ENCODE measurements at regions not wholly inside any gene's neighbourhood (a gene's known extent, or its start where the extent isn't known, plus 50 kb on each side); places are given as distances from the start of the nearest gene placed in this dataset.
"Not testable (repeated sequence)": the region's sequence is repeated elsewhere in the genome, so short reads cannot be mapped to it uniquely, and the experiment has no call there.

DNA sequence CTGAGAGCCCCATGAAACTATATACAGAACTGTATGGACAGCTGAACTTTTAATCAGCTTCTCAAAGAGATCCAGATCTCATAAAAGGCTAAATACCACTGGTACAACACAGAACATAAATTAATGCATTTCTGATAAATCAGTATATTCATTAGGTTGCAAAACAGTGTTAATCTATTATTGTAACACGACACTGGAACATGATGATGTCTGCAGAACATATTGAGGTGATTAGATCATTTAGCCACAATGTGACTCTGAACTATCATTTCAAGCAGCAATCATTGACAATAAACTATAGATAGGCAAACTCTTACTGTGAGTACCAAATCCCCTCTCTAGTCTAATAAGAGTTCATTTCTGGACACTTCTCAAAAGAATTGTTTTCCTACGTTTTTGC lies 50.3 kb downstream of the GASK1B start:
- no peak for DNase-seq

- DNase-seq = no peak
Measured at GRCh38 chr4:158121161-158121579, 51.7 kb downstream of the GASK1B start.

GRCh38 chr4:158120645-158121151 lies 52.1 kb downstream of the GASK1B start:
- DNase-seq = not testable (repeated sequence)

DNA sequence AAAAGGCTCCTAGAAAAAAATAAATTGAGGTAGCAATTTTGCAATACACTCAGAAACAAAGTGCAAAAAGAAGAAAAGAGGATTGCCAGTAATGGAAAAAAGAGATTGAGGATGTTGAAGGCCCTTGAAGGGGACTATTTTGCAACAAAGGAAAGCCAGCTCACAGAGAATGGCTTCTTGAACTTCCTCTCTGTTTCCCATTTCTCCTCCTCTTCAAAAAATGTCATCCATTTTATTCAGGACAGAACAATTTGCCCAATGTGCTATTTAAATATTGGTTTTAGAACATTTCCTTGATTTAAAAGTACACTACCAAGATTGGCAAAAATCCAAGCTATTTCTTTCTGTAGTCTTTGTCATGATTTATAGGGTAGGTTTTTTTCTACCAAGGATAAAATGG lies 60.2 kb downstream of the GASK1B start:
- DNase-seq = no peak

- no peak for DNase-seq
Measured at GRCh38 chr4:158111241-158111640, 61.6 kb downstream of the GASK1B start.

- no peak for DNase-seq
Measured at GRCh38 chr4:158102904-158103303, 69.9 kb downstream of the GASK1B start.

- DNase-seq = no peak
Measured at GRCh38 chr4:158099686-158100085, 73.1 kb downstream of the GASK1B start.

DNA sequence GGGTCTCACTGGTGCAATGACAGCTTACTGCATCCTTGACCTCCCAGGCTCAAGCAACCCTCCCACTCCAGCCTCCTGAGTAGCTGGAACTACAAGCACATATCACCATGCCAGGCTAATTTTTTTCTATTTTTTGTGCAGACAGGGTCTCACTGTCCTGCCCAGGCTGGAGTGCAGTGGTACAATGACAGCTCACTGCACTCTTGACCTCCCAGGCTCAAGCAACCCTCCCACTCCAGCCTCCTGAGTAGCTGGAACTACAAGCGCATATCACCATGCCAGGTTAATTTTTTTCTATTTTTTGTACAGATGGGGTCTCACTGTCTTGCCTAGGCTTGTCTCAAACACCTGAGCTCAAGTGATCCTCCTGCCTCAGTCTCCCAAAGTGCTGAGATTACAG lies 74.0 kb downstream of the GASK1B start:
- no peak for DNase-seq

GRCh38 chr4:158094413-158095134 lies 78.3 kb downstream of the GASK1B start:
- DNase-seq = no peak

GRCh38 chr4:158090323-158090722 lies 82.5 kb downstream of the GASK1B start:
- DNase-seq = no peak

DNA sequence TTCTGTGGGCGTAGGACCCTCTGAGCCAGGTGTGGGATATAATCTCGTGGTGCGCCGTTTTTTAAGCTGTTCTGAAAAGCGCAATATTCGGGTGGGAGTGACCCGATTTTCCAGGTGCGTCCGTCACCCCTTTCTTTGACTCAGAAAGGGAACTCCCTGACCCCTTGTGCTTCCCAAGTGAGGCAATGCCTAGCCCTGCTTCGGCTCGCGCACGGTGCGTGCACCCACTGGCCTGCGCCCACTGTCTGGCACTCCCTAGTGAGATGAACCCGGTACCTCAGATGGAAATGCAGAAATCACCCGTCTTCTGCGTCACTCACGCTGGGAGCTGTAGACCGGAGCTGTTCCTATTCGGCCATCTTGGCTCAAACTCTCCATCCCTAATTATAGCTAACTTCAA lies 82.9 kb downstream of the GASK1B start:
- not testable (repeated sequence) for DNase-seq

- no peak for DNase-seq
Measured at GRCh38 chr4:158080354-158080753, 92.5 kb downstream of the GASK1B start.

GRCh38 chr4:158079661-158080060 lies 93.2 kb downstream of the GASK1B start:
- no peak for DNase-seq

GRCh38 chr4:158077835-158078234 lies 95.0 kb downstream of the GASK1B start:
- no peak for DNase-seq

DNA sequence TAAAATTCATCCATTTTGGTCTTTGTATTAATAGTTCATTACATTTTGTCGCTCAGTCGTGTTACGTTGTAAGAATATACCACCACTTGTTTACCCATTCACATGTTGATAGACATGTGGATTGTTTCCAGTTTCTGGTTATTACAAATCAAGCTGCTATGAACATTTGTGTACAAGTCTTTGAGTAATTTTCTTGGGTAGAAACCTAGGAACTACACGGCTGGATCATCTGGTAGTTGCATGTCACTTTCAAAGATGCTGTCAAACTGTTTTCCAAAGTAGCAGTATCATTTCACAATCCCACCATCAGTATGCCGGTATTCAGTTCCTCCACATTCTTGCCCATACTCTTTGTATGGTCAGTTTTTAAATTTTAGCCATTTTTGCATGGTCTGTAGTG lies 98.0 kb downstream of the GASK1B start:
- DNase-seq = no peak

DNA sequence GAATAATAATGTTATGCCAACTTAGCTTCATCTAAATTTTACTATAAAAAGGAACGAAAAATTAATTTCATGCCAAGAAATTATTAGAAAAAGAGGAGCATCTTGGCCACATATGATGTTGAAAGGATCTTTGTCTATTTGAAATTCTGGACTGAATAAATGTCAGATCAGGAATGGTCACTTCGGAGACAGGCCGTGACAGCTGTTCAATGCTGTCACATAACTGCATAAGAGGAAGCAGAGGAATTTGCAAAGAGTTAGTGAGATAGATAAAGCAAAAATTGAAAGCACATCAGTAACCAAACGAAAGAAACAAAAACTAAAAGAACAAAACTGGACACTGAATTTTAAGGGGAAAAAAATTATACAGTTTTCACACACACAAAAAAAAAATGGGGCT lies 100.9 kb downstream of the GASK1B start:
- no peak for DNase-seq

DNA sequence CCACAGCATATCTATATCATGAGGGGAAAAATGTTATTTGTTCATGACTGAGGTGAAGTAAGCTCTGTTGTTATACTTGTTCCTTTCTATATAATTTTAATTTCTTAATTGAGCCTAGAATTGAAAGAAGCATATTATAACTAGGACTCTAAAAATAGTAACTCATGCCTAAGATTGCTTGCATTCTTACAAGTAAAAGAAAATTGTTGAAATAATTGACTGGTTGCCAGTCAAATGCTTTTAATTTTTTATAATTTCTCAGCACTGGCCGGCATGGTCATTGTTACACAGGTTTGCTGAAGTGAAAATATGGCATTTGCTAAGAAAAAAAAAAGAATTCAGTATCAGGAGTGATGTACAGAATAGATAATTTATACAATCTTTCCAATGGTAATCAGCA lies 104.8 kb downstream of the GASK1B start:
- no peak for DNase-seq

- no peak for DNase-seq
Measured at GRCh38 chr4:158067646-158068045, 105.2 kb downstream of the GASK1B start.

- DNase-seq = no peak
Measured at GRCh38 chr4:158065603-158066002, 107.2 kb downstream of the GASK1B start.

DNA sequence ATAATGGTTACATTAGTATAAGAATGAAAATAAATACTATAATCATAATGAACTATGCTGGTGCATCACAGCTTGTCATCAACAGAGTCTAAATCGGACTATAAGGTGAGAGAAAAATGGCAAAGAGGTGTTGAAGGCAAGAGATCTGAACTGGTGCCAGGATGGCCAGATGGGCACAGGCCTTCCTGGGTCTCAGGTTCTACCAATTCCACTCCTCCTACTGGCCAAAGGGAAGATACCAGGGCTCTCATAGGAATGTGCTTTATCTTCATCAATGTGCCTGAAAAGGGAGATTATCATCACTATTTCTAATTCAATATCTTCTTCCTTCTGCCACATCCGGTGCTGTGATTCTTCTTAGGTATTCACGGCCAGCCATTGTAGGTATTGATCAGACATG lies 107.6 kb downstream of the GASK1B start:
- DNase-seq = no peak

DNA sequence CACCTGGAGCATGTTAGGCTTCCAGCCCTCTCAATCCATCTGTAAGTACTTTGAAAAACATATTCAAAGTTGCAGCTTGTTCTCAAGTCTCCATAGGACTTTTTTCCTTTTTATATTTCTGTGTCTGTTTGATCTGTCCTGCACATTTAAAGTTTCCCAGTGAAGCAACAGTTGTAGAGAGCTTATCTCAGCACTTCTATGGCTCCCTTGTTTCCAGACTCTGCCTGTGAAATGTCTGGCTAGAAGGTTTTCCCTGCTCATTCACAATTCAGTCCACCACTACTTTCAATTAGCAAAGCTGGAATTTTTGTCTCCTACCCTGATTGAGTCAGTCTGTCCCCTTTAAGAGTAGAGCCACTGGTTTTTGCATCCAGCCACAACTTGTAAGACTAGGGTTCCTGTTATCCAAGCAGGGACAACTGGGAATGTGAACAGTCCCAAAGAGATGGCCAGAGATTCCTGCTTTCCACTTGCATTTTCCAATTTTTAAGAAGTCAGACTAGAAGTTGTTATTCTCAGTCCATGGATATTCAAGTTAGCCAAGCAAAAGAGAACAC lies 116.1 kb downstream of the GASK1B start:
- no peak for DNase-seq

GRCh38 chr4:158055668-158056067 lies 117.2 kb downstream of the GASK1B start:
- no peak for DNase-seq

- no peak for DNase-seq
Measured at GRCh38 chr4:158053801-158054200, 119.0 kb downstream of the GASK1B start.

DNA sequence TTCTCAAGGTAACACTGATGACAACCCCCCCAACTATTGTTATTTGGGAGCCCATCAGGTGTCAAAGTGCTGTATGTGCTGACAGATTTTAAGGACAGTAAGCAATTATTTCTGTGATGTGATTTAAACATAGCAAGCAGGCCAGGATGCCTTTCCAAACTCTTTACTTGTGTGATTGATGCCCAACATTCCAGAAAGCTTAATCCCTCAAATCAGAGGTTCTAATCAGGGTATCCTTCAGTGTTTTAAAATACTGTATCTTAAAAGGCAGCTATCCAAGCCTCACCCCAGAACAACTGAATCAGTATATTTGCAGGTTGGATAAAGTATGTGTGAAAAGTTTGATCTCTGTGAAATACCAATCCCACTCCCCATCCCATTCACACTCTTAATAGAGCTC lies 119.7 kb downstream of the GASK1B start:
- no peak for DNase-seq
